MG63 (cell line): ENCODE measurements at regions not wholly inside any gene's neighbourhood (a gene's known extent, or its start where the extent isn't known, plus 50 kb on each side); places are given as distances from the start of the nearest gene placed in this dataset.
"Not testable (repeated sequence)": the region's sequence is repeated elsewhere in the genome, so short reads cannot be mapped to it uniquely, and the experiment has no call there.

Experiments used
- DNase-seq: peaks from one replicate; pipeline ENCODE4 v3.0.0-alpha.2; 2020
- H3K27me3 ChIP-seq: fragments of 250-450 bp; sonication (Bioruptor Pico); 2 replicates; pipeline ENCODE4 v1.5.1; 2020; ENCODE audit warnings: mild to moderate bottlenecking, moderate library complexity
- H3K36me3 ChIP-seq: fragments of 250-450 bp; sonication (Bioruptor Pico); 2 replicates; pipeline ENCODE4 v1.5.1; 2020; ENCODE audit warnings: mild to moderate bottlenecking, moderate library complexity
- H3K4me3 ChIP-seq: fragments of 250-450 bp; sonication (Bioruptor Pico); 2 replicates; pipeline ENCODE4 v1.5.1; 2020; ENCODE audit warnings: mild to moderate bottlenecking, moderate library complexity
- H3K9me3 ChIP-seq: fragments of 250-450 bp; sonication (Bioruptor Pico); 2 replicates; pipeline ENCODE4 v1.5.1; 2020; ENCODE audit warnings: mild to moderate bottlenecking, moderate library complexity

- Histone ChIP-seq H3K36me3 (no peaks in the 10 kb centered on the region), H3K4me3 (no peak overlapping the region), H3K27me3 (no peaks in the 10 kb centered on the region), H3K9me3 (no peaks in the 10 kb centered on the region)
- peak; percentile 97 for DNase-seq
These were observed 101.0 kb downstream of the NRN1 start for GRCh38 chr6:5905431-5906339.

DNA sequence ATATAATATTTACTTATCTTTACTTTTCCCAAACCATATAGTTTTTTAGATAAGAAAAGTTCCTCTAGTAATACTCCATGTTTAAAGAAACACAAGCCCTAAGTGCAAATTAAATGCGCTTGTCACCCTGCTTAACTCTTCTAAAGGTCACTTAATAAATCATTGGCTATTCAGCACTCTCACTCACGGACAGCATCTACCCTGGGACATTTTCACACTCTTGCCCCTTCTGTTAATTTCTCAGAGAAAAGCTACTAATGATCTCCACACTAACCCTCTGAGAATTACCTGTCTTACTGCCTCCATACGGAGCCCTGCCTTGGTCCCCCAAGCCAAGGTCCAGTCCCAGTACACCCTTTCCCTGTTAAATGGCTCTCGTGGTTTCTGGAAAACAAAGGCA lies 102.2 kb downstream of the NRN1 start:
- Histone ChIP-seq H3K4me3 (no peak overlapping the region), H3K36me3 (no peaks in the 10 kb centered on the region), H3K27me3 (no peaks in the 10 kb centered on the region), H3K9me3 (no peaks in the 10 kb centered on the region)
- DNase-seq = no peak

- no peaks in the 10 kb centered on the region for H3K27me3 ChIP-seq
- H3K9me3 ChIP-seq = no peaks in the 10 kb centered on the region
- DNase-seq = no peak
- no peak overlapping the region for H3K4me3 ChIP-seq
- no peaks in the 10 kb centered on the region for H3K36me3 ChIP-seq
These were observed 107.3 kb downstream of the NRN1 start for GRCh38 chr6:5899216-5900045.

DNA sequence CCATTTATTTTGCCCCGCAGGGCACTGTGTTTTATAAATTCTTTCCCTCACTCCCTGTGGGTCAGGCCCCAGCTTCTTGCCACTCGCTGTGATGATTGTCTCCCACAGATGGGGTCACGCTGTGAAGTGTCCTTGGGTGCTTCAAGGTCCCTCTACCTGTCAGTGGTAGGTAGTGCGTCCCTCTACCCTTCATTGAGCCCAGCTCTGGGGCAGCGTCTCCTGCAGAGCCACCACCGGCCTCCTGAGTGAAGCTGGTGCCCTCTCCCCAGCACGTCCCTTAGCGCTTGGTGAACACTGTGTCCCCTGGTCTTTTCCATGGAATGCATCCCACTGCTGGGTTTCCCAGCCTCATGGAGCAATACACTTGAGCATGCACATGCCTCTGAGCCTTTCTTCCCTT lies 108.2 kb downstream of the NRN1 start:
- Histone ChIP-seq H3K9me3 (no peaks in the 10 kb centered on the region), H3K27me3 (no peaks in the 10 kb centered on the region), H3K4me3 (no peak overlapping the region), H3K36me3 (no peaks in the 10 kb centered on the region)
- DNase-seq = no peak

DNA sequence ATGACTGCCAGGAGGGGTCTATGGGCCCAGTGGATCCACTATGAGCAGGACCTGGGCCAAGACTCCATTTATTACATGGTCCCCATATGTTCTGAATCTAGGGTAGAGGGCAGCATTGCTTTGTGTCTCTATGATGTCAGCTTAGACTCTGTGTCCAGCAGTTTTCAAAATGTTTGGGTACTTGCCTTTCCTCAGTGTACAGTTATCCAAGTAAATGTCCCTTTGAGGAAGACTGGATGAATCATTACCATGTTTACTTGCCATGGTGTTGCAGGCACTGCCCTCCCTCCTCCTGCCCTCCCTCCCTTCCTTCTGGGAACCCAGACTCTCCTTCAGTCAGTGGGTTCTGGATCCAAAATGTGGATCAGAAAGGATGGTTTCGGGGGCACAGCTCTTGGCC lies 108.6 kb downstream of the NRN1 start:
- Histone ChIP-seq H3K27me3 (no peaks in the 10 kb centered on the region), H3K4me3 (no peak overlapping the region), H3K9me3 (no peaks in the 10 kb centered on the region), H3K36me3 (no peaks in the 10 kb centered on the region)
- no peak for DNase-seq

- H3K27me3 ChIP-seq = no peaks in the 10 kb centered on the region
- no peak for DNase-seq
- H3K4me3 ChIP-seq = no peak overlapping the region
- no peaks in the 10 kb centered on the region for H3K36me3 ChIP-seq
- no peaks in the 10 kb centered on the region for H3K9me3 ChIP-seq
These were observed 110.1 kb downstream of the NRN1 start for GRCh38 chr6:5896476-5897200.

DNA sequence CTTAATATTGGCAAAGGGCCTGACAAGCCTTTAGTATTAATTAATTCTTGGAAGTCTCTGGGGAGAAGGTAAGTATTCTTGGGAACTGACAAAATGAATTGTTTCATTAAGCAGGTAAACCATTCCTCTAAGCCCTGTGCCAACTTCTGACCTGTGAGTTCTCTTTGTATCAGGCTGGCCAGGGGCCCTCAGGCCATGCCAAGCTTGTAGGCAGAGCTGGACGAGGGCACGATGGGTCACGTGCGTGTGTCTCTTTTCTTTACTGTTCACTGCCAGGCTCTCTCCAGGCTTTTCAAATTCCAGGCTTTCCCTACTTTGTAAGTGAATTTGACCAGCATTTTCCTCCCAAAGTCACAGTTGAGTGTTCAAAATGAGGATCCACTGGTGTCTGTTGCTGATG lies 112.4 kb downstream of the NRN1 start:
- no peak overlapping the region for H3K4me3 ChIP-seq
- H3K36me3 ChIP-seq = no peaks in the 10 kb centered on the region
- no peaks in the 10 kb centered on the region for H3K9me3 ChIP-seq
- DNase-seq = no peak
- no peaks in the 10 kb centered on the region for H3K27me3 ChIP-seq

- H3K4me3 ChIP-seq = no peak overlapping the region
- no peaks in the 10 kb centered on the region for H3K36me3 ChIP-seq
These were observed 113.4 kb downstream of the NRN1 start for GRCh38 chr6:5893295-5893694.

DNA sequence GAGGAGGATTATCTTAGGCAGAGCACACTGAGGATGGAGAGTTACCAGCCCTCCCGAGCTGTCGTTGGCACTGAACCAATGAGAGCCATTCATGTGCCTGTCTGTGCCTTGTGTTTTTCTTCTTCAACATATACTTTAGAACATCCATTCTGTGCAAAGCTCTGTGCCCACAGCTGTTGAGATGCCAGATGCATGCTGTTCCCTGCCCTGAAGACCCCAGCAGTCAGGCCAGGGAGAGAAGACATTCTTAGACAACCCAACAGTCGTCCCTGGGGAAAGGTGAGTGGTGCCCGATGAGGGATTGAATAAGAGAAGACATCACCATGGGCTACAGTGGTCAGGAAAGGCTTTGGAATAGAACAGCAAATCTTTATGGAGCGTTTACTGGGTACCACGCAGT lies 114.1 kb downstream of the NRN1 start:
- no peaks in the 10 kb centered on the region for H3K36me3 ChIP-seq
- DNase-seq = no peak
- H3K27me3 ChIP-seq = no peaks in the 10 kb centered on the region
- no peak overlapping the region for H3K4me3 ChIP-seq
- no peaks in the 10 kb centered on the region for H3K9me3 ChIP-seq

More at GRCh38 chr6:5893295-5893694, 113.4 kb downstream of the NRN1 start:
- Histone ChIP-seq H3K9me3 (no peaks in the 10 kb centered on the region), H3K27me3 (no peaks in the 10 kb centered on the region)
- no peak for DNase-seq

DNA sequence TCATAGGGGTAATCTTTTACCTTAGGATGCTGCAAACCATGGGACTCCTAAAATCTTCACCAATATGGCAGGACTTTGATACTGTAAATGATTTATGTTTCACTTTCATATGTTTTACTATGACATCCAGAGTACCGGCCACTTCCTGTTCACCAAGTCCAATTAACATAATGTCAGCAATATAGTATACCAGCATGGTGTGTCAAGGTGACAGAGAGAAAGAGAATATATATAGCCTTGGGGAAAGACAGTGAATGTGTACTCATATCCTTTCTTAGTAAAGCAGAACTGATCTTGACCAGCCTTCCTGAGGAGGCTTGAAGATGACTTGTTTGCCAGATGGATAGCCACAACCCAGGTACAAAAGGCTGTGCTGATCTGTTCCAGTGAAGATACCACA lies 127.9 kb downstream of the NRN1 start:
- Histone ChIP-seq H3K36me3 (no peaks in the 10 kb centered on the region), H3K4me3 (no peak overlapping the region)

GRCh38 chr6:5876076-5876475 lies 130.6 kb downstream of the NRN1 start:
- no peaks in the 10 kb centered on the region for H3K9me3 ChIP-seq
- no peak for DNase-seq

More for the DNA sequence above, 127.9 kb downstream of the NRN1 start:
- Histone ChIP-seq H3K27me3 (no peaks in the 10 kb centered on the region), H3K9me3 (no peaks in the 10 kb centered on the region)
- DNase-seq = no peak

DNA sequence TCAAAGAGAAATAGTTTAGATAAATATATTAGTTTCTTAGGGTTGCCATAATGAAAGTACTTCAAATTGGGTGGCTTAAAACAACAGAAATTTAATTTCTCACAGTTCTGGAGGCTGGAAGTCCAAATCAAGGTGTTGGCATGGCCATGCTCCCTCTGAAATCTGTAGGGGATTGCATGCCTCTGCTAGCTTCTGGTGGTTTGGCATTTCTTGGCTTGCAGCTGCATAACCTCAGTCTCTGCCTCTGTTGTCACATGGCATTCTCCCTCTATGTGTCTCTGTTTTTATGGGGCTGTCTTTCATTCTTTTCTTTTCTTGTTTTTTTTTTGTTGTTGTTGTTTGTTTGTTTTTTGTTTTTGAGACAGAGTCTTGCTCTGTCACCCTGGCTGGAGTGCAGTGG lies 132.7 kb downstream of the NRN1 start:
- not testable (repeated sequence) for H3K4me3 ChIP-seq, DNase-seq, H3K9me3 ChIP-seq, H3K36me3 ChIP-seq, H3K27me3 ChIP-seq

More at GRCh38 chr6:5876076-5876475, 130.6 kb downstream of the NRN1 start:
- Histone ChIP-seq H3K4me3 (no peak overlapping the region), H3K36me3 (no peaks in the 10 kb centered on the region), H3K27me3 (no peaks in the 10 kb centered on the region)

- DNase-seq = no peak
- no peaks in the 10 kb centered on the region for H3K36me3 ChIP-seq
- no peak overlapping the region for H3K4me3 ChIP-seq
- H3K27me3 ChIP-seq = no peaks in the 10 kb centered on the region
- H3K9me3 ChIP-seq = no peaks in the 10 kb centered on the region
These were observed 135.4 kb downstream of the NRN1 start for GRCh38 chr6:5871296-5871695.

- DNase-seq = no peak
- no peak overlapping the region for H3K4me3 ChIP-seq
- no peaks in the 10 kb centered on the region for H3K27me3 ChIP-seq
- H3K9me3 ChIP-seq = no peaks in the 10 kb centered on the region
- no peaks in the 10 kb centered on the region for H3K36me3 ChIP-seq
These were observed 137.0 kb downstream of the NRN1 start for GRCh38 chr6:5869676-5870075.

GRCh38 chr6:5869261-5869660 lies 137.5 kb downstream of the NRN1 start:
- no peak overlapping the region for H3K4me3 ChIP-seq
- no peaks in the 10 kb centered on the region for H3K36me3 ChIP-seq
- no peaks in the 10 kb centered on the region for H3K27me3 ChIP-seq
- no peaks in the 10 kb centered on the region for H3K9me3 ChIP-seq
- DNase-seq = no peak

- DNase-seq = peak; percentile 51
- H3K27me3 ChIP-seq = no peaks in the 10 kb centered on the region
- no peak overlapping the region for H3K4me3 ChIP-seq
- H3K9me3 ChIP-seq = no peaks in the 10 kb centered on the region
- H3K36me3 ChIP-seq = no peaks in the 10 kb centered on the region
These were observed 140.1 kb downstream of the NRN1 start for GRCh38 chr6:5866547-5867051.

DNA sequence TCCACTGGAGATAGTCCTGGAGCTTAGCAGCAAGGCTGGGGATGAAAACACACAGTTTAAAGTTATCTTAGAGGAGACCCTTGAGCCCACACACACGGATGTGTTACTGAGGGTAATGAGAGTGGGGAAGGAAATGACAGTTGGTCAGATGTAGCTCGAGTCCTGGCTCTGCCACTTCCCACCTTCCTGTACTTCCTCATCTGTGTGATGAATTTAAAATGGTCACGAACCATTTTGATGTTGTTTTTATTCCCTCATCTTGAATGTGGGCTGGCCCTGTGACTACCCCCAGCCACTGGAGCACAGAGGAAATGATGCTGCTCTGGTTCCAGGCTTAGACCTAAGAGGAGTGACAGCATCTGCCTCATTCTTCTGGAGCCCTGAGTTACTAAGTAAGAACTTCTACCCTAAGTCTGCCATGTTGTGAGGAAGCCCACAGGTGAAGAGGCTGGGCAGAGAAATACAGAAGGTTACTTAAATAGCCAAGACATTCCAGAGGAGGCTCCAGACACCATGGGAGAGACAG lies 141.2 kb downstream of the NRN1 start:
- Histone ChIP-seq H3K4me3 (no peak overlapping the region), H3K27me3 (no peaks in the 10 kb centered on the region), H3K9me3 (no peaks in the 10 kb centered on the region), H3K36me3 (no peaks in the 10 kb centered on the region)
- no peak for DNase-seq
